CD4-positive, alpha-beta T cell treated with Interleukin-6 for 4 hours (primary cell): ENCODE measurements at regions not wholly inside any gene's neighbourhood (a gene's known extent, or its start where the extent isn't known, plus 50 kb on each side); places are given as distances from the start of the nearest gene placed in this dataset.

Source experiments
- DNase-seq: peaks from one replicate; pipeline ENCODE4 v3.0.0-alpha.2; 2020; ENCODE audit warnings: mixed read lengths

- DNase-seq: no peak
These were observed 51.1 kb upstream of the GRIK3 start for GRCh38 chr1:37085393-37085792.

DNA sequence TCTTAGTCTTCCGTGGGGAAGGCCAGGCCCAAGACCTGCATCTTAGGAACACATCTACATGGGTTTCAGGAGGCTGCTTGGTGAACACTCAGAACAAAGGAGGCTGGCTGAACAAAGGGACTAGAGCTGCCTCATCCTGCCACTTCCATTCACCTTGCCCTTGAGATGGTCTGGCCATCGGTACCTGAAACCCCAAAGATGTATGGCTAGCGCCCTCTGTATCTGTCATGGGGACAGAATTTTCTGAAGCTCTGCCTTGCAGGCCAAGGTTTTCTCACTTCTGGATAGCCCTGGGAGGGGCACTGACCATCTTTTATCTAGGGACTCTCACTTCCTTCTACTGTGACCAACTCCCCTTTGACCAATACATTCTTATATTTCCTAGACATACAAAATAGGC, 55.4 kb upstream of the GRIK3 start:
- no peak for DNase-seq

DNA sequence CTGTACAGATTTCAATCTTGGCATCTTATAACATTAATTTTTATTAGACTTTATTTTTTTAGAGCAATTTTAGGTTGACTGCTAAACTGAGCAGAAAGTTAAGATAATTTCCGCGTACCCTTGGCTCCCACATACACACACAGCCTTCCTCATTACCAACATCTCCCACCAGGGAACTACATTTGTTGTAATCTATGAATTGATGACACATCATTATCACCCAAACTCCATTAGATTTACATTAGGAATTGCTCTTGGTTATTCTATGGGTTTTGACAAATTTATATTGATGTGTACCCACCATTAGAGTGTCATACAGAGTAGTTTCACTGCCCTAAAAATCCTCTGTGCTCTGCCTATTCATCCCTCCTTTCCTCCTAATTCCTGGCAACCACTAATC, 56.4 kb upstream of the GRIK3 start:
- no peak for DNase-seq

GRCh38 chr1:37092937-37093336, 58.6 kb upstream of the GRIK3 start:
- DNase-seq: no peak

DNA sequence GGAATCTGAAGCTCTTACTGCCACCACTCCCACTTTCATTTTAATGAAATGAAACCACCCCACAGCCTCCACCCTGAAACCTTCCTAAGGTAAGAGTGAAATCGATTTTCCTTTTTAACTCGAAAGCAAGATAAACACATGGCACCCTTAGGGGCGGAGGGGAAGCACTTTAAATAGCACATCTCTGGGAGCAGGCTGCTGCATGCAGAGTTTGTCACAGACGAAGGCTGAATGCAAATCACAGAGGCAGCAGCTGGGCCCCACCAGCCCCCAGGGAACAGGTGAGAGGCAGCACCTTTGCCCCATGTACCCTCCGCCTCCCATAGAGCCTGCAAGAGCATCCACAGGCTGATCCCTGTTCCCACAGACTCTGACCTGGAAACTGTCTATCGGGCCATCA, 60.0 kb upstream of the GRIK3 start:
- no peak for DNase-seq

GRCh38 chr1:37096523-37096922, 62.2 kb upstream of the GRIK3 start:
- DNase-seq: no peak

DNA sequence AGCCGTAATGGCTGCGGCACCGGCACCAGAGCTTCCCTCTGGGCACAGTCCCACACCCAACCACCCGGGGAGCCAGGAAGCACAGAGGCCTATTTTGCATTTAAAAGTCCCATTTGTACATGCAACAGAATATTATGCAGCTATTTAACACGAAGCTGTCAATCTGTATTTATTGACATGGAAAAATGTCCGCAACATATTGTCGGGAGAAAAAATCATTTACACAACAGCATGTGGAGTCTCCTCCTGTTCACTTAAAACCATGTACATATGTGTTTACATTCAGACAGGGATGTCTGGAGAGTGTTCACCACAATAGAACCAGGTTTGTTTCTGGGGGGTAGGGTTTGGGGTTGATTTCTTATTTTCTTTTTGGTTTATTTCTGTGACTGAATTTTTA, 63.4 kb upstream of the GRIK3 start:
- no peak for DNase-seq

DNA sequence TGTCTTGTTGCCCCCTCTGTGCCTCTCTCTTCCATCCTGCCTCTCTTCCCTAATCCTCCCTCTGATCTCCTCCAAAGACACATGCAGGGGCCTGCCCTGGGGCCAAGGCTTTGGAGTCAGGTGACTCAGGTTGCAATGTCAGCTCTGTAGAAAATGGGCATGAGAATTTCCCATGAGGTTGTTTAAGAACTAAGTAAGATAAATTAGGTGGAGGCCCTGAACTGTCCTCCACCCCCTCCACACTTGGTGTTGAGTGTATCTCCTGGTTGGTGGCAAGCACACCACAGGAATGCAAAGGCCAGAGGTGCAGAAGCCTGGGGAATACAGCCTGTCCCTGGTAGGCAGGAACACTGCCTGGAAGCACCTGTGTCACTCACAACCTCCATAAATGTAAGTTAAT, 63.9 kb upstream of the GRIK3 start:
- DNase-seq: no peak

DNA sequence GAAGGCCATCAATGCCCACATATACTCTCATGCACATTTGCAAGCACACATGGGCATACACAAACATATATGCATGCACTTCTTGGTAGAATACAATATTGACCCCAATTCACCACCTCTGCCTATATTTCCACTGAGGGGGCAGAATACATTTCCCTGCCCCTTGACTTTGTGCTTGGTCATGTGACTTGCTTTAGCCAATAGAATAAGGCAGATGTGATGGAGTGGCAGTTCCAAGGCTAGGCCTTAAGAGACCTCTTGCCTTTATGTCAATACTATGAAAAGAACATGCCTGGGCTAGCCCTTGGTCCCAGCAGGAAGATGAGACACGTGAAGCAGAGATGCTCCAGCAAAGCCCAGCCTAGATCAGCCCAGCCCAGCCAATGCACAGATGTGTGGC, 66.0 kb upstream of the GRIK3 start:
- DNase-seq: no peak

DNA sequence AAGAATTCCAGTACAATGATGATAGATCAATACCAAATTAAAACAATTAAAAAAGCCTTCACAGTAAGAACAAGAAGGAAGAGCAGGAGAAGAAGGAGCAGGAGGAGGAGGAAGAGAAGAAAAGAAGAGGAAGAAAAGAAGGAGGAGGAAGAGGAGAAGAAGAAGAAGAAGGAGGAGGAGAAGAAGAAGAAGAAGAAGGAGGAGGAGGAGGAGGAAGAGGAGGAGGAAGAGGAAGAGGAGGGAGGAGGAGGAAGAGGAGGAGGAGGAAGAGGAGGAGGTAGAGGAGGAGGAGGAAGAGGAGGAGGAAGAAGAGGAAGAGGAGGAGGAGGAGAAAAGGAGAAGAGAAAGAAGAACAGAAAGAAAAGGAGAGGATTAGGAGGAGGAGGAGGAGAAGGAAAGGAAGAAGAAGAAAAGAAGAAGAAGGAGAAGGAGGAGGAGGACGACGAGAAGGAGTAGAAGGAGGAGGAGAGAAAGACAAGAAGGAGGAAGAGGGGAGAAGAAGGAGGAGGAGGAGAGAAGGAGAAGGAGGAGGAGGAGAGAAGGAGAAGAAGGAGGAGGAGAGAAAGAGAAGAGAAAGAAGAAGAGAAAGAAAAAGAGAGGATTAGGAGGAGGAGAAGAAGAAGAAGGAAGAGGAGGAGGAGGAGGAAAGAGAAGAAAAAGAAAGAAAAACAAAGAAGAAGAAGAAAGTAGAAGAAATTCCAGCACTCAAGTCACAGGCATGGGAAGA, 68.5 kb upstream of the GRIK3 start:
- no peak for DNase-seq

GRCh38 chr1:37105911-37106310, 71.6 kb upstream of the GRIK3 start:
- no peak for DNase-seq

DNA sequence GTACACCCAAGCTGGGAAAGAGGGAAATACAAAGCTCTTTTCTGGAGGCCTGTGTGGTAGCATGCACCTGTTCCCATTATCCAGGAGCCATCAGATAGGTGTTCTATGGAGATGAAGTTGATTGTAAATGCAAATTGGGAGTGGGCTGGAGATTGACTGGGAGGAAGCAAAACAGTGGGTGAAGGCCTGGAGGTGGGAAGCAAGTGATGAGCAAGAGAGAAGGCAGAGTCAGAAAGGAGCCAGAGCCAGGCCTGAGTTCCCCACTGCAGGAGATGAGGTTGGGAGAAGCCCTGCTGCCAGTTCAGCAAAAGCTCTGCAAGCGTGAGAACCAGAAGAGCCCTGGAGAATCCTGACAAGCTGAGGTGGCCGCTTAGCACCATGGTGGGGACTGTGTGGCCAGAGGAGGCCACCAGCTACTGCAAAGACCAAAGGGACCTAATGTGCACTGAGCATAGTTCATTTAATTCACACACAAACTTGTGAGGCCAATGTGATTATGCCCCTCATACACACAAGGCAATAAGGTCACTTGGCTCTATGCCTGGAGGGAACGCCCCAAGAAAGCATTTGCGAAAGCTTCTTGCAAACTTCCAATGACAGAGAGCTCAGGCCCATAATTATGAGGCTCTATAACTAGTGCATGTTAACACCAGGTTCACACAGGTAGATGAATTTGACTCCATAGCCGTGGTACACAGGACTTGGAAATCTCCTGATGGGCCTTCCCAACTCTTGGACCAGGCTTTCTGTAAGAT, 73.0 kb upstream of the GRIK3 start:
- no peak for DNase-seq

GRCh38 chr1:37108596-37109188, 74.4 kb upstream of the GRIK3 start:
- DNase-seq: no peak

DNA sequence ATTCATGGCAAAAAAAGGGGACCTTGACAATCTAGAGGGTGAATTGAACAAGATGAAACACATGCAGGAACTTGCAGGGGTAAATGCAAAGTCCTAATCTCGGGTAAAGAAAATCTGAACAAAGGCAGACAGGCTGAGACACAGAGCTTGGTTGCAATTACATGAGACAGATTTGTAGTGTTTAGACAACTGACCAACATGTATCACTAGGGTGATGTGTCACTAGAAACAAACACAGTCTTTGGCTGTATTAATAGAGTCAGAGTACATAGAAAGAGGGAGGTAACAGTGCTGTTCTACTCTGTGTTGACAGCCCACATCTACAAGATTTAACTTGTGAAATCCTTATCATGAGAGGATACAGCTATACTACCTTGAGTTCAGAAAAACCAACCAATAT, 78.1 kb upstream of the GRIK3 start:
- no peak for DNase-seq

- DNase-seq: no peak
These were observed 79.1 kb upstream of the GRIK3 start for GRCh38 chr1:37113285-37113997.

DNA sequence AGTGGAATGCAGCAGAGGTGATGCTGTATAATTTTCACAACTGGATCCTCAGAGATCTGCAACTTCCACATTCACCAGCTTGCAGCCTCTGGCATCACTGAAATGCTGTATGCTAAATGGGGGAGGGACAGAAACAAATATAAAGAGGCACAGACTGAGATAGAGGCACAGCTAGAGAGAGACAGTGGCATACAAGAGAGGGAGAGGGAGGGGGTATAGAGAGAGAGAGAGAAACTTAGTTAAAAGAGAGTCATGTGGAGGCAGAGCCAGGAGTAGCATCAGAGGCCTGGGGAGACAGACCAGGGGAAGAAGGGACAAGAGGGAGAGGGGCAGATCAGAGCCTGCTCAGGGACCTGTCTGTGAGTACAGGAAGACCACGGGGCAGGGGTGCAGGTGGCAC, 84.5 kb upstream of the GRIK3 start:
- DNase-seq: no peak

GRCh38 chr1:37120279-37120678, 86.0 kb upstream of the GRIK3 start:
- DNase-seq: no peak

DNA sequence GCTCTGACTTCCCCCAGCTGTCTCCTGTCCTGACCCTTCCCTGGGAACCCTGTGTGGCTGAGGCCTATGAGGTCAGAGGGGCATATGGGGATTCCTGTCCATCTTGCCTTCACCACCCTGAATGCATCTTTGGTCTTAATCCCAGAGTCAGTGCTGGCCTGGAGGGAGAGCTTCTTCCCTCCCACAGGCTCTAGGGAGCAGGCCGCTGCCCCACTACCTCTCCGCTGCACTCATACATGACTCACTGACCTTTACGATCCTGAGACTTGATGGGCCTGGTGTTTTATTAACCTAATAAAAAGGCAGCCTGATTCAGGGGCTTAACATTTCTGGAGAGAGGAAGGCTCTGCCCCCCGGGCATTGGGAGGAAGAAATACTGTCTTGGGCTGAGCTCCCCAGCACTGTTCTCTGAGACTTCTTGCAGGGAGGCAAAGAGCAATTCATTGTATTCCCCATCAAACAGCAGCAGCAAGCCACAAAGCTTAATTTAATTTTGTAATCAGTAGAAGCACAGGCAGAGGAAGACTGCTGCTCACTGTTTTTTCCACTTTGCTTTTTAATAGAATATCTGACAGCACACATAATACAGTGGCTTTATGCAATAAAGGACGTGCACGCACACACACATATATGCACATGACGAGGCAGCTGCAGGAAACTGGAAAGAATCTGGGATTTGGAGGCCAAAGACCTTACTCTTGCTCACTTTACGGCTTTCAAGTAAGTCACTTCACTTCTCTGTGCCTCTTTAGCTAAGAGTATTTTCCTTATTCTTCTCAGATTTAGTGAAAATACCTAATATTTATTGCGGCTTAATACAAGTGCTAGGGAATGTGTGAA, 89.2 kb upstream of the GRIK3 start:
- no peak for DNase-seq

GRCh38 chr1:37124501-37124900, 90.2 kb upstream of the GRIK3 start:
- DNase-seq: no peak

- no peak for DNase-seq
These were observed 91.0 kb upstream of the GRIK3 start for GRCh38 chr1:37125295-37125694.

GRCh38 chr1:37127254-37127748, 93.0 kb upstream of the GRIK3 start:
- no peak for DNase-seq

GRCh38 chr1:37128091-37128490, 93.8 kb upstream of the GRIK3 start:
- DNase-seq: no peak
